GM18873 (cell line): ENCODE measurements at regions not wholly inside any gene's neighbourhood (a gene's known extent, or its start where the extent isn't known, plus 50 kb on each side); places are given as distances from the start of the nearest gene placed in this dataset.

Source experiments
- ATAC-seq: cut with Tn5 transposase; IDR thresholded peaks from one replicate; pipeline ENCODE4 v1.9.1; 2021; ENCODE audit warnings: mild to moderate bottlenecking, moderate library complexity, moderate number of reproducible peaks; ENCODE audit not compliant: unreplicated experiment, low FRiP score

DNA sequence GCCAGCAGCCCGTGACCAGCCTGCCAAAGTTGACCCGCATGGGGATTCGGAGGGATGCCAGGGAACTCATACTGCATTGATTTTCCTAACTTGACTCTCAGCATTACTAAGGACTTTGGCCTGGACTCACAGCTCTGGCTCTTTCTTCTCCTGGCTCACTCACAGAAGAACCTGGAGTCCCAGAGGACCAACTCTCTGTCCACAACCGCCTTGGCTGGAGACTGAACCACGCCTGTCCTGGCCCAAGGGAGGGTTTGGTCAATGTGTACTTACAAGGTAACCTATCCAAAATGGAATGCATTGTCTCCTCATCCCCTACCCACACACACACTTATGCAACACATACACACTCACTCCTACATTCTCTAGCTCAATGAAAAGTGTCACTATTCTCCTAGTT, 135.6 kb upstream of the KLHL29 start:
- ATAC-seq, result no peak

- no peak for ATAC-seq
These were observed 134.6 kb upstream of the KLHL29 start for GRCh38 chr2:23250371-23250770.

- ATAC-seq, result no peak
These were observed 128.3 kb upstream of the KLHL29 start for GRCh38 chr2:23256643-23257042.

DNA sequence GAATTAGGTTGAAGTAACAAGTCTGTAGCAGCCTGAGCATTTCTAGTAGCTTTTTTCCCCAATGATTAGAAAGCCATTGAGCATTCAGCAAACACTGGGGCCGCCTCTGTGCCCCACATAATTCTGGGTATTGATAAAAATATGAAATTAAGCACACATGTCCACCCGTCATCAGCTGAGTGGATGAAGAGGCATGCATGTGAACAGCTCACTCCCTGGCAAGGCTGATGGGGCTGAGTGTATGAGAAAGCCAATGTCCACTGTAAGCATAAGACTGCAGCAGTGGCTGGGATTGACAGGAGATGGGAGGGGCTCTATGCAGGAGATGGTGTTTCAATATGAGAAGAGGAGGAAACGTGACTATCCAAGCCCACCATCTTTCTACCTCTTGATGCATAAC, 124.4 kb upstream of the KLHL29 start:
- ATAC-seq, result no peak

GRCh38 chr2:23268467-23269263, 116.3 kb upstream of the KLHL29 start:
- no peak for ATAC-seq

DNA sequence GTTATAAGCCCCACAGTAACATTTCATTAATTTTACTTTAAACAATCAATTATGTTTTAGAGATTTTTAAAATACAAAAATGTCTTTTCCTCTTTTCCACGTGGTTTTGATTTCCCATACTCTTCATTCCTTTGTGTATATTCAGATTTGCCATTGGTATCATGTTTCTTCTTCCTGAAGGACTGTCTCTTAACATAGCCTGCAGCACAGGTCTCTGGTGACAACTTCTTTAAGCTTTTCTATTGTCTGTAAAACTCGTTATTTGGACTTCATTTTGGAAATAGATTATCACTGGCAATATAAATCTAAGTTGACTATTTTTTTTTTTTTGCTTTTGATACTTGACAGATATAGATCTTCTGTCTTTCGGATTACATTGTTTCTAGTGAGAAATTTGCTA, 115.2 kb upstream of the KLHL29 start:
- no peak for ATAC-seq

- ATAC-seq, result no peak
These were observed 114.2 kb upstream of the KLHL29 start for GRCh38 chr2:23270810-23271209.

- ATAC-seq, result no peak
These were observed 113.7 kb upstream of the KLHL29 start for GRCh38 chr2:23271230-23271629.

- ATAC-seq, result no peak
These were observed 111.2 kb upstream of the KLHL29 start for GRCh38 chr2:23273786-23274185.

DNA sequence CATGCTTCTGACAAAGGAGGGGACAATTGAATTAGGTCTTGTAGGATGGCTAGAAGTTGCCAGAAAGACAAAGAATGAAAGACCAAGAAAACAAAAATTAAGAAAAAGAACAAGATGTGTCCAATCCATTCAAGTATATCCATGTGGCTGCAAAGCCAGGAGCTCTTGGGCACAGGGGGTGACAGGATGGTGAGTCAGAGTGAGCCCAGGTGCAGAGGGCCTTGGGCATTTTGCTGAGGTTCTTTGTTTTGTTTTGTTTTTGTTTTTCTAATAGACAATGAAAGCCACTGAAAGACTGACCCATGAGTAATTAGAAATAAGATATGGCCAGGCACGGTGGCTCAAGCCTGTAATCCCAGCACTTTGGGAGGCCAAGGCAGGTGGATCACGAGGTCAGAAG, 104.6 kb upstream of the KLHL29 start:
- no peak for ATAC-seq

- no peak for ATAC-seq
These were observed 101.3 kb upstream of the KLHL29 start for GRCh38 chr2:23283653-23284052.

GRCh38 chr2:23285091-23285800, 99.7 kb upstream of the KLHL29 start:
- ATAC-seq, result no peak

DNA sequence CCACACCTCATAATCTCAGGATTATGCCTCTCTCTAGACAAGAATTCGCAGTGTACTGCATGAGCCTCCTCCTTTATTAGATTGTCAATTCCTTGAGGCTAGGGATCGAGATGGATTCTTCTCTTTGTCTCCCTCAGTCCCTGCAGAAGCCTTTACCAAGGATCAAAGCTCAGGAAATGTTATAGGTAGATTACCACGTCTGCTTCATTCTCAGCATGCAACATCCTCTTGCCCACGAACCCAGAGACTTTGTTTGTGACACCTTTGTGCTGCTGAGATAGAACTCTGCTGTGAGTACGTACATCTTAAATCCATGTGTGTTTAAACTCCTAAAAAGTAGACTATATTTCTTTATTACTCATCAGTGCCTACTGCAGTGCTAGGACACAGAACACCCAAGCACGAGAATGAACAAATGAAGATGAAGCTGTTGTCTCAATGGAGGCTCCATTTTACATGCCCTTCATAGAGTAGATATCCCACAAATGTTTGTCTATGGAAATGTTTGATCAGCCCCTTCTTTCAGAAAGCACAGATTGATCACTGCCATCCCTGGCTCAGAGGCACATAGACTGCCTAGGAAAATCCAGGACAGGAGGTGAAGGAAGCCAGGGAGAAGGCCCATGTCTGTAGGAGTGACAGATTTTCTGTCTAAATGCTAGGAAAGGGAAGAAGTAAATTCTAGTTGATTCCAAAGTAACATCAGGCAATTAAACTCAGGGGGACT, 98.8 kb upstream of the KLHL29 start:
- no peak for ATAC-seq

GRCh38 chr2:23286758-23287704, 97.9 kb upstream of the KLHL29 start:
- ATAC-seq, result no peak

DNA sequence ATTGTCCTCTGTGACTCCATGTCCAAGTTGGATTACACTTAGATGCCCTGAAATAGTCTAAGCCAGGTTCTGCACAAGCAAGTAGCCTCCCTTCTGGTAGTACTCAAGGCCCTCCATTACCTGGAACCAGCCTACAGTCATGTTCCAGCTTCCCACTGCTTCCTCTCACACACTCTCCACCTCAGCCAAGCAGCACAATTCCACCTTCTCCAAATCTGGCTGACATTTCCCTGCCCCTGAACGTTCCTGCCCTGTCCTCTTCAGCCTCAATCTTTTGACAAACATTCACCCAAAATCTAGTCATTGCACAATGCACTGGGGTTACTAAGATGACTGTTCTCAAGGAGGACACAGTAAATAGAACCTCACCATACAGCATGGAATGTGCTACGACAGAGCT, 95.3 kb upstream of the KLHL29 start:
- ATAC-seq, result no peak

DNA sequence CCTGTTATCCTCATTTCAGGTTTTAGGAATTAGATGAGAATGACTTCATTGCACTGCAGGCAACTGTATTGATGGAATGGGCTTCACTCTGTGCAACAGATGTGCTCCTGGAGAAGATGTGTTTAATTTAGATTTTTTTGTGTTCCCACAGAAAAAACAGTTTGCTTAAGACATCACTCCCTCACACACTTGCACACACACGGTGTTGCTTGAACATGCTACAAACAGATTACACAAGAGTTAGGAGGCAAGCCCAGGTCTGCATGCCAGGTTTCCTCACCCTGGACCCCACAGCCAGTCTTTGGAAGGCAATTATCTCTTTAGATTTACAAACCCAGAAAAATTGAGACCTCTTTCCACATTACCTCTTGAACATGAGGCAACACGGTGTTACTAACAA, 93.7 kb upstream of the KLHL29 start:
- ATAC-seq, result no peak

DNA sequence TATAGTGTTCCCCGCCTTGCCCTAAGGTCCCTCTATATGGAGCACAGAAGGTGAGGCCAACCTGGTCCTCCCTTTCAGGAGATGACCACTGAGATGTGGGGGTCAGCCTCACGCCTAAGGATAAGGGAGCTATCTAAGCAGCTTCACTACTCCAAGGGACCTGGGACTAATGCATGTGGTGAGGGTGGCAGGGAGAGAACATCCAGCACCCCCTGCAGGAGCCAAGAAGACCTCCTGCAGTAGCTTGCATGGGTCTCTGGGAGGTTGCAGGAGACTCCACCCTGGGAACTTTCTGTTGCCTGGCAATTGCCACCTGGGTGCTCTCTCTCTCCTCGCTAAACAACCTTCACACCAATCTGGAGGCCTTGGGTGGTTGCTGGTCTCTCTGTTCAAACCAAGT, 93.0 kb upstream of the KLHL29 start:
- ATAC-seq, result no peak

- no peak for ATAC-seq
These were observed 91.9 kb upstream of the KLHL29 start for GRCh38 chr2:23293063-23293462.

GRCh38 chr2:23293731-23294130, 91.2 kb upstream of the KLHL29 start:
- no peak for ATAC-seq

DNA sequence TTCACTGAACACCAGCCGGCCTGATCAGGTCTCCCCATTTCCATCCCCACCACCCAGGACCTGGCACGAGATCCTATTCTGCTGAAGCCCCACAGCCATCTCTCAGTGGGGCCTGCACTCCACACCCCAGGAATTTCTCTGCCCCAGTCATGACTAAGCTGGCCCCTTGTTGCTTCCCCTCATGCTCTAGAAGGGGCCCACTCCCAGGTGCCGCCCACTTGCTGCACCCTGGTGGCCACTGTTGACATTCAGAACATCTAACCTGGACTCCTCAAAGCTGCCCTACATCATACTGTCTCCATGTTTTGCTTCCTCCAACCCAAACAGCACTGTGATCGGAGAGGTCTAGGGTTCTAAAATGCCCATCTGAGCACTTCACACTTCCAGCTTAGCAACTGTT, 90.7 kb upstream of the KLHL29 start:
- ATAC-seq, result no peak
